HG03108 (cell line): ENCODE measurements at regions not wholly inside any gene's neighbourhood (a gene's known extent, or its start where the extent isn't known, plus 50 kb on each side); places are given as distances from the start of the nearest gene placed in this dataset.

Experiments
- ATAC-seq: cut with Tn5 transposase; IDR thresholded peaks from one replicate; pipeline ENCODE4 v1.9.1; 2021; ENCODE audit warnings: moderate library complexity; ENCODE audit not compliant: unreplicated experiment

DNA sequence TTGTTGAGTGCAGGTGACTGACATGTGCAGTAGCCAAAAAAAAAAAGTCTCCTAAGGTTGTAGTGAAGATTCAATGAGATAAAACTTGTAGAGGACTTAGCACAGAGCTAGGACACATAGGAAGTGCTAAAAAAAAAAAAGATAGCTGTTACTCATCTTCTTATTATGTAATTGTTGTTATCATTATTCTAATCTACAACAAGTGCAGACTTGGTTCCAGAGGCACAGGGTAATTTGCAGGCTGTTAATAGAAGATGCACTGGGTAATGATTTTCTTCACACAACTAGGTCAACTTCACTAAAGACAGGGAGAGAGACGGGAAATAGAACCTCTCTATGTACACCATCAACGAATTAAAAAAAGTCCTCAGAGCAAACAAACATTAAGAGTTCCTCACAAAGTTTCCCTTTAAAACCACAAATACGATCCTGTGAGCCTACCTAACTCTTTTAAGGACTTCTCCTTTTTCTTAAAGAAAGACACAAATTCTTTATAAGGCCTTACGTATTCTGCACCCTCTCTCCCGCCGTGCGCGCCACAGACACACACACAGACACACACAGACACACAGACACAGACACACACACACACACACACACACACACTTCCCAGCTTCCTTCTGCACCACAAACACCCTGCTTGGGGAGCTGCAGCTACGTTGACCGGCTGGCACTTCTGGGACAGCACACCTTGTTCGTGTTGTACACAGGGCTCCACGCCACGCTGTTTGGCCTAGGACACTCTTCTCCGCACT lies 49.8 kb upstream of the GADD45A start:
- ATAC-seq = no peak
